Amniotic epithelial cell (primary cell): ENCODE measurements at regions not wholly inside any gene's neighbourhood (a gene's known extent, or its start where the extent isn't known, plus 50 kb on each side); places are given as distances from the start of the nearest gene placed in this dataset.

ENCODE experiments used
- DNase-seq: peaks from one replicate; pipeline ENCODE4 v3.0.0-alpha.2; 2010; ENCODE audit warnings: low read depth

GRCh38 chr6:164453835-164454234 is 855.6 kb downstream of the C6orf118 start:
- DNase-seq, result no peak

- no peak for DNase-seq
Measured at GRCh38 chr6:164442572-164442971, 866.8 kb downstream of the C6orf118 start.

- no peak for DNase-seq
Measured at GRCh38 chr6:164439331-164439730, 870.1 kb downstream of the C6orf118 start.

GRCh38 chr6:164436976-164437375 is 872.4 kb downstream of the C6orf118 start:
- no peak for DNase-seq

GRCh38 chr6:164427728-164428402 is 881.5 kb downstream of the C6orf118 start:
- no peak for DNase-seq

- DNase-seq, result no peak
Measured at GRCh38 chr6:164424489-164424888, 884.9 kb downstream of the C6orf118 start.

- DNase-seq, result no peak
Measured at GRCh38 chr6:164419099-164419498, 890.3 kb downstream of the C6orf118 start.

GRCh38 chr6:164418262-164418588 is 891.2 kb downstream of the C6orf118 start:
- DNase-seq, result no peak

- DNase-seq, result no peak
Measured at GRCh38 chr6:164417537-164418261, 891.7 kb downstream of the C6orf118 start.

- no peak for DNase-seq
Measured at GRCh38 chr6:164415832-164416563, 893.4 kb downstream of the C6orf118 start.

GRCh38 chr6:164414695-164415094 is 894.7 kb downstream of the C6orf118 start:
- DNase-seq, result no peak

GRCh38 chr6:164412566-164412965 is 896.8 kb downstream of the C6orf118 start:
- DNase-seq, result no peak

GRCh38 chr6:164410017-164410416 is 899.4 kb downstream of the C6orf118 start:
- DNase-seq, result no peak

- DNase-seq, result no peak
Measured at GRCh38 chr6:164409309-164410009, 899.9 kb downstream of the C6orf118 start.

- DNase-seq, result no peak
Measured at GRCh38 chr6:164408868-164409267, 900.5 kb downstream of the C6orf118 start.

GRCh38 chr6:164404812-164405488 is 904.5 kb downstream of the C6orf118 start:
- no peak for DNase-seq

GRCh38 chr6:164401871-164402270 is 907.5 kb downstream of the C6orf118 start:
- DNase-seq, result no peak

- DNase-seq, result no peak
Measured at GRCh38 chr6:164398647-164399046, 910.8 kb downstream of the C6orf118 start.

GRCh38 chr6:164396071-164397047 is 913.0 kb downstream of the C6orf118 start:
- DNase-seq, result no peak

- DNase-seq, result no peak
Measured at GRCh38 chr6:164379795-164380194, 929.6 kb downstream of the C6orf118 start.

- no peak for DNase-seq
Measured at GRCh38 chr6:164378330-164378729, 931.1 kb downstream of the C6orf118 start.
